DMS79 (cell line): ENCODE measurements at regions not wholly inside any gene's neighbourhood (a gene's known extent, or its start where the extent isn't known, plus 50 kb on each side); places are given as distances from the start of the nearest gene placed in this dataset.
"Not testable (repeated sequence)": the region's sequence is repeated elsewhere in the genome, so short reads cannot be mapped to it uniquely, and the experiment has no call there.

Source experiments
- DNase-seq: peaks from one replicate; lab custom pipeline; 2025; lab: John Stamatoyannopoulos, UW

DNA sequence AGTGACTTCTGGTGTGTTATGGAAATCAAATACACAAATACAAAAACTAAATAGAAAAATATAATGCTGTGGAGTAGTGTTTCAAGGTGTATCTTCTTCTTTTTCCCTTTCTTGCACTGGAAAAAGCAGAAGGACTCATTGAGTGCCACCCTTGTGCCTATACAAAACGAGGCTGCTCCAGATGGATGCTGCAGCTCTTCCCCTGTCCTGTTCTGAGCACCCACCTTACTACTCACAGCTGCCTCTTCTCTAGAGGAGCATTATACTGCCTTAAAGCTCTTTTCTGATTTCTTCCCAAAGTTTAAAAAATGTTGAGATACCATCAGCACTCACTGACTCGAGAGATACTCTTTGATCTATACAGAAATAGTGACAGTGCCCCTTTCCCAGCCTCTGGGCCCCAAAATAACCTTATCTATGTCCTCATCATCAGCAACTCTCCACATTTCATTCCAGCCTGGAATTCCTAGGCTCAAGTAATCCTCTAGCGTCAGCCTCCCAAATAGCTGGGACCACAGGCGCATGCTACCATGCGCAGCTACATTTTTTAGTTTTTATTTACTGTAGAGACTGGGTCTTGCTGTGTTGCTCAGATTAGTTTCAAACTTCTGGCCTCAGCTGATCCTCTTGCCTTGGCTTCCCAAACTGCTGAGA, 1356.1 kb upstream of the NRXN1 start:
- DNase-seq: no peak

GRCh38 chr2:52386433-52387030, 1354.6 kb upstream of the NRXN1 start:
- DNase-seq: no peak

GRCh38 chr2:52383541-52383940, 1351.6 kb upstream of the NRXN1 start:
- DNase-seq: no peak

GRCh38 chr2:52369178-52369577, 1337.2 kb upstream of the NRXN1 start:
- no peak for DNase-seq

GRCh38 chr2:52368141-52368540, 1336.2 kb upstream of the NRXN1 start:
- no peak for DNase-seq

GRCh38 chr2:52365946-52366345, 1334.0 kb upstream of the NRXN1 start:
- no peak for DNase-seq

GRCh38 chr2:52356556-52356955, 1324.6 kb upstream of the NRXN1 start:
- no peak for DNase-seq

GRCh38 chr2:52347292-52347691, 1315.4 kb upstream of the NRXN1 start:
- no peak for DNase-seq

- no peak for DNase-seq
Measured at GRCh38 chr2:52345676-52346075, 1313.7 kb upstream of the NRXN1 start.

DNA sequence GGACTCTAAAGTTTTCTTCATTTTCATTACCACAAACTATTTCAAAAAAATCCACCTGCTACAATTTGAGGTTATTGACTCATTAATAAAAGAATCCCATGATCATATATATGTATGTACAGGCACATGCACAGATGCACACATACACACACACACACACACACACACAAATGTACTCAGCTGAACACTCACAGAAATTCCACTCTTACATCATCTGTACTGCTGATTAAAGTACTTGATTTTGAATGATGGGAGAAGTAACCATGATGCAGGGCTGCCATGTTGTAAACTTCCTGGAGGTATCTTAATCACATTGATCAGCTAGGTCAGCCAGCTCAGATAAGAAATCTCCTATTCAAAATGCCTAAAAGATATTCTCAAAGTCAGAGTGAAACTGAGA, 1313.2 kb upstream of the NRXN1 start:
- DNase-seq: no peak

GRCh38 chr2:52343706-52344266, 1311.9 kb upstream of the NRXN1 start:
- DNase-seq: no peak

- no peak for DNase-seq
Measured at GRCh38 chr2:52343010-52343409, 1311.1 kb upstream of the NRXN1 start.

DNA sequence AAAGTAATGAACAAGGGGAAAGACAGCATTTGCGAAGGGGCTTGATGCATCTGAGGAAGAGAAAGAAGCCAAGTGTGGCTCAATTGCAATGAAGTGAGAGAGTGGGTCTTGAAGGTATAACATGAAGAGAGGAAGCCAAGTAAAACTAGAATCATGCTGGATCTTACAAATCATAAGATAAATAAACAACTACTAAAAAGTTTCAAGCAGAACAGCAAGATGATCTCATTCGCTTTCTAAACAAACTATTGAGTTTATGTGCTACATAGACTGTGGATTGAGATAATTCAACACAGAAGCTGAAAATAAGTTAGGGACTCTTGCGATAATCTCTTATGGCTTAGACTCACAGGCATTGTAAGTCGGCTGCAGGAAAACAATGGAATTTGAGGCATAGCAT, 1310.5 kb upstream of the NRXN1 start:
- no peak for DNase-seq

GRCh38 chr2:52341732-52342131, 1309.8 kb upstream of the NRXN1 start:
- no peak for DNase-seq

GRCh38 chr2:52340171-52340570, 1308.2 kb upstream of the NRXN1 start:
- DNase-seq: no peak

DNA sequence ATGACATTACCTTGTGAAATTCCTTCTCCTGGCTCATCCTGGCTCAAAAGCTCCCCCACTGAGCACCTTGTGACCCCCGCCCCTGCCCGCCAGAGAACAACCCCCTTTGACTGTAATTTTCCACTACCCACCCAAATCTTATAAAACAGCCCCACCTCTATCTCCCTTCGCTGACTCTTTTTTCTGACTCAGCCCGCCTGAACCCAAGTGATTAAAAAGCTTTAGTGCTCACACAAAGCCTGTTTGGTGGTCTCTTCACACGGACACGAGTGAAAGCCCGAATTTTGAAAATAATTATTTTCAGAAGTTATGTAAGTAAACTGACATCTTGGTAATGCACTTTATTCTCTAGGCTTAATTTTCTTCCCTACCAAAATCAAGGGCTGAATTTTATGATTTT, 1305.9 kb upstream of the NRXN1 start:
- DNase-seq: not testable (repeated sequence)

GRCh38 chr2:52336951-52337350, 1305.0 kb upstream of the NRXN1 start:
- DNase-seq: no peak

DNA sequence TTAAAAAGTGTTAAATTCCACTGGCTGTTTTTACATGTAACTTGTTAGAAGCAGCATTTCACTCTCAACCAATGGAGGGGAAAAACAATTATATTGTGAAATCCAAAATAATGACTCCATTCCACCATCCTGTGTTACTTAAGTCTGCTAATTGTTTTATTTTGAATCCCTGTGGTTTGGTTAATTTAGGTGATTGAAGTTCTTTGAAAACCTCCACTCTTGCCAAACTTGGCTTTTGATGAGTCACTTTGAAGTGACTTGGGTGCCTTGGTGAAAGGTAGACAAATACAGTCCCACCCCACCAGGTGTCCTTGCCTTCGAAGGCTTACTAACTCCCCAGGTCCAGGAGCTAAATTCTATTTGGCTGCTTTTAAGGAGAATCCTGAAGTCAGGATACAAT, 1303.8 kb upstream of the NRXN1 start:
- no peak for DNase-seq

DNA sequence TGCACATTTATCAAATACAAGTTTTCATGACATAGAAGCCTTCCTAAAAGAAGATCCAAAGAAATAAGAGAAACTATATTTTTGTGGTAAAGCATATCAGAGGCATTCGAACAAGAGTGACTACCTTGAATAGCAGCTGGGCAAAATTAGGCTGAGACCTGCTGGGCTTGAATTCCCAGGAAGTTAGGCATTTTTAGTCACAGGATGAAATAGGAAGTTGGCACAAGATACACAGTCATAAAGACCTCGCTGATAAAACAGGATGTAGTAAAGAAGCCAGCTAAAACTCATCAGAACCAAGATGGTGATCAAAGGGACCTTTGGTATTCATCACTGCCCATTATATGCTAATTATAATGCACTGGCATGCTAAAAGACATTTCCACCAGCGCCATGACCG, 1302.3 kb upstream of the NRXN1 start:
- no peak for DNase-seq

DNA sequence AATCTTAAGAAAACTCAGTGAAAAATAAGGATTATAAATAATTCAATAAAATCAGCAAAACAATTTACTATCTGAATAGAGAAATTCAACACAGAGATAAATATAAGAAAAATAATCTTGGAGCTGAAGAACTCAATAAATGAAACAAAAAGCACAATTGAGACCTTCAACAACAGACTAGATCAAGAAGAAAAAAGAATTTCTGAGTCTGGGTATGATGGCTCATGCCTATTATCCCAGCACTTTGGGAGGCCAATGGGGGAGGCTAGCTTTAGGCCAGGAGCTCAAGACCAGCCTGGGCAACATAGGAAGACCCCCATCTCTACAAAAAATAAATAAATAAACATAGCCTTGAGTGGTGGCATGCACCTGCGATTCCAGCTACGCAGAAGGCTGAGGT, 1295.7 kb upstream of the NRXN1 start:
- DNase-seq: no peak

GRCh38 chr2:52314231-52314630, 1282.3 kb upstream of the NRXN1 start:
- DNase-seq: no peak

GRCh38 chr2:52312486-52312885, 1280.6 kb upstream of the NRXN1 start:
- no peak for DNase-seq

DNA sequence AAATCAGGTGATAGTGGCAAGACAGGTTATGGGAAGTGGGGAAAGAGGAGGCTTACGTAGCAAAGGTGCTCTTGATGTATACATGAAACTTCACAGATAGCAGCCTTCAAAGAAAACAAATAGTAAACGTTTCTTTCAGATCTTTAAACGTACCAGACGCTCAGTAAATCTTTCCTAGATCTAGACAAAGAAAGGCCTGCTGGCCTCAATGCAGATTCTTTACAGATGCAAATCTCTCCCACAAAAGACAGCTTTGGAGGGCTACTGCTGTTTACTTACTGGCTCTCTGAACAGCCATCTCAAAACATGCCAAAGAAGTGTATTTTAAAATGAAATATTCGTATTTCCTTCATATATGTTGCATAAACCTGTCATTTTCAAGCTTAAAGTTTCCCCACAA, 1279.9 kb upstream of the NRXN1 start:
- no peak for DNase-seq

DNA sequence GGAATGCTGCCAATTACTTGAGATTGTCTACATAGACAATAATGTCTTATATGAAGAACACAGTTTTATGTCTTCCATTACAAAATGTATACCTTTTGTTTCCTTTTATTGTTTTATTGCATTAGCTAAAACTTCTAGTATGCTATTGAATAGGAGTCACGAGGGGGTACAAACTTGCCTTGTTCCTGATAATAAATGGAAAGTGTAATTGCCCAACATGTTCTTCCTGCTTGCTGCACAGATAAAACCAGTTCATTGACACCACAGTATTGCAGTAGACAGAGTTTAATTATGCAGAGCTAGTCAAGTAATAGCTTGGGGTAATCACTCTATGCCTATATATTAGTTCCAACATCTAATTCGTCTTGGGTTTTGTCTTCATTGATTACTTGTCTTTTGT, 1276.2 kb upstream of the NRXN1 start:
- no peak for DNase-seq
